Mucosa of descending colon (tissue), 3 donors: ENCODE measurements at regions not wholly inside any gene's neighbourhood (a gene's known extent, or its start where the extent isn't known, plus 50 kb on each side); places are given as distances from the start of the nearest gene placed in this dataset.
A peak's percentile ranks its signal among the peaks of the same experiment; 100 is the strongest.

ENCODE experiments used
- ATAC-seq: fragments of 200-7000 bp; cut with Tn5 transposase; one replicate; pipeline ENCODE4 v1.9.1; 2020; ENCODE audit warnings: mild to moderate bottlenecking, moderate library complexity
- DNase-seq, 3 donors: peaks; one replicate each; pipeline ENCODE4 v3.0.0-alpha.2; 2020
- H3K36me3 ChIP-seq: fragments of 200-600 bp; one replicate; pipeline ENCODE4 v1.8.0; 2021; ENCODE audit warnings: low read depth, mild to moderate bottlenecking
- H3K4me1 ChIP-seq: fragments of 200-600 bp; one replicate; pipeline ENCODE4 v1.8.0; 2021; ENCODE audit warnings: low read depth, mild to moderate bottlenecking
- H3K4me3 ChIP-seq: fragments of 200-600 bp; one replicate; pipeline ENCODE4 v1.8.0; 2021; ENCODE audit warnings: mild to moderate bottlenecking
- H3K9me3 ChIP-seq: fragments of 200-600 bp; one replicate; pipeline ENCODE4 v1.8.0; 2021; ENCODE audit warnings: mild to moderate bottlenecking
- intact Hi-C, 2 donors: fragments of 100-400 bp; cut with DNase I in 1 of 2; cut with micrococcal nuclease in 1 of 2; formaldehyde crosslinking; loops; one replicate each; pipeline versions ENCODE4 v1.11.0 to v1.11.1; 2022; cut with DNase I, micrococcal nuclease
- TF ChIP-seq, protein P1 (sequence below): fragments of 200-600 bp; IDR thresholded peaks from one replicate; pipeline ENCODE4 v1.8.0; 2022; ENCODE audit warnings: antibody characterized with exemption, mild to moderate bottlenecking
- donor health status: DM: no; HTN: no; CAD: no; lungs with moderate emphysema.
- donor health status: DM: no; HTN: no; CAD: no.
- donor health status: DM: no; HTN: yes; CAD: no.

DNA sequence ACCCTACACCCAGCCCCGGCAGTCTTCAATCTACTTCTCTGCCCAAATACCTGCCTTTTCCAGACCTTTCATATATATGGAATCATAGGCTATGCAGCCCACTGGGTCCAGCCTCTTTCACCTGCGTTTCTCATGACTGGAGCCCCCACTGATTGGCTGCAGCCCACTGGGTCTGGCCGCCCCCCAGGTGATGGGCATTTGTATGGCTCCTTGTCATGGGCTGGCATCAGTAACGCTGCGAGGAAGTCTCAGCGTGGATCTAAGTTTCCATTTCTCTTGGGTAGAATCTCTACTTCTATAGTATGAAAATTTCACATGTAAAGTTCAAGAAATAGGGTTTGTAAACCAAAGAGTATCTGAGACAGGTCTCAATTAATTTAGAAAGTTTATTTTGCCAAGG is 281.9 kb downstream of the NDUFA10 start:
- intact Hi-C loops: no loop called here
- H3K4me3 ChIP-seq: no peak overlapping the region
- H3K9me3 ChIP-seq: no peaks in the 10 kb centered on the region
- TF ChIP-seq, protein P1, sequence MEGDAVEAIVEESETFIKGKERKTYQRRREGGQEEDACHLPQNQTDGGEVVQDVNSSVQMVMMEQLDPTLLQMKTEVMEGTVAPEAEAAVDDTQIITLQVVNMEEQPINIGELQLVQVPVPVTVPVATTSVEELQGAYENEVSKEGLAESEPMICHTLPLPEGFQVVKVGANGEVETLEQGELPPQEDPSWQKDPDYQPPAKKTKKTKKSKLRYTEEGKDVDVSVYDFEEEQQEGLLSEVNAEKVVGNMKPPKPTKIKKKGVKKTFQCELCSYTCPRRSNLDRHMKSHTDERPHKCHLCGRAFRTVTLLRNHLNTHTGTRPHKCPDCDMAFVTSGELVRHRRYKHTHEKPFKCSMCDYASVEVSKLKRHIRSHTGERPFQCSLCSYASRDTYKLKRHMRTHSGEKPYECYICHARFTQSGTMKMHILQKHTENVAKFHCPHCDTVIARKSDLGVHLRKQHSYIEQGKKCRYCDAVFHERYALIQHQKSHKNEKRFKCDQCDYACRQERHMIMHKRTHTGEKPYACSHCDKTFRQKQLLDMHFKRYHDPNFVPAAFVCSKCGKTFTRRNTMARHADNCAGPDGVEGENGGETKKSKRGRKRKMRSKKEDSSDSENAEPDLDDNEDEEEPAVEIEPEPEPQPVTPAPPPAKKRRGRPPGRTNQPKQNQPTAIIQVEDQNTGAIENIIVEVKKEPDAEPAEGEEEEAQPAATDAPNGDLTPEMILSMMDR: no peak
- DNase-seq (peak in 1 of 3 donors; percentile 11), ATAC-seq (no peak)
- no peaks in the 10 kb centered on the region for H3K36me3 ChIP-seq
- no peaks in the 10 kb centered on the region for H3K4me1 ChIP-seq

DNA sequence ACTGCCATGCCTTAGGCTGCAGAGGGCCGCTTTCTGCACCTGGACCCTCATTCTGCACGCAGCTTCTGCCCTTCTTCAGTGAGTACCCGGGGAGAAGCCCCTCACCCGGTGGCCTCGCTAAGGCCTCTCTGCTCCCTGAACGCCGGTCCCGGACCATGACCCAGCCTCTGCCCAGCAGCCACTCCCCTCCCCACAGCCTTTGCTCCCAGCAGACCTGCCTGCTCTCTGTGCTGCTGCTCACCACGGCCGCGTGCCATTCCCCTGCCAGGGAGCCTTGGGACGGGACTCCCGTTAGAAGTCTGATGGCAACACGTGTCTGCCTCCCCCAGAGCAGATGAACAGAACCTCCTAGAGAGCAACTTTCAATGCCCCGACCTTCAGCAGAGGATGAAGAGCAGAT is 282.8 kb downstream of the NDUFA10 start:
- no peaks in the 10 kb centered on the region for H3K9me3 ChIP-seq
- no peak for ATAC-seq
- intact Hi-C loops: no loop called here

DNA sequence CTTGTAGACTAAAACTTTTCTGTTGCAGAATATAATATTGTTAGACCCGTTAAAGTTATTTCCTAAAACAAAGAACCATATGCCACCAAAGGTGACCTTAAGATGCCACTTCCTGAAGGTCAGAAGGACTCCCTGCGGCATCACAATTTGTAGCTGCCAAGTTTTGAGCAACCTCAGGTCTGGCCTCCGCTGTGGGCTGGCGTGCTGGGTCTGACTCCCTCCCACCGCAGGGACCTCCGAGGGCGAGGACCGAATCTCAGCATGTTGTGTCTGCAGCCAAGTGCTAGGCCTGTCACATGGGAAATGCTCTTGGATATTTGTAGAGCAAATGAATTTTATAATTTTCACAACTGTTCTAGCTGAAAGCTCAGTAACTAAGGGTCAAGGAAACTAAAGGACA is 285.9 kb downstream of the NDUFA10 start:
- Histone ChIP-seq H3K4me1 (no peaks in the 10 kb centered on the region), H3K9me3 (no peaks in the 10 kb centered on the region), H3K4me3 (no peak overlapping the region), H3K36me3 (no peaks in the 10 kb centered on the region)
- intact Hi-C loops: no loop called here
- TF ChIP-seq, protein P1: no peak
- peak in 1 of 3 donors; percentile 29 for DNase-seq
- no peak for ATAC-seq

More for the DNA sequence above, 282.8 kb downstream of the NDUFA10 start:
- H3K4me3 ChIP-seq: no peak overlapping the region
- DNase-seq: peak in 1 of 3 donors; percentile 32
- no peaks in the 10 kb centered on the region for H3K36me3 ChIP-seq
- H3K4me1 ChIP-seq: no peaks in the 10 kb centered on the region
- TF ChIP-seq, protein P1: no peak

DNA sequence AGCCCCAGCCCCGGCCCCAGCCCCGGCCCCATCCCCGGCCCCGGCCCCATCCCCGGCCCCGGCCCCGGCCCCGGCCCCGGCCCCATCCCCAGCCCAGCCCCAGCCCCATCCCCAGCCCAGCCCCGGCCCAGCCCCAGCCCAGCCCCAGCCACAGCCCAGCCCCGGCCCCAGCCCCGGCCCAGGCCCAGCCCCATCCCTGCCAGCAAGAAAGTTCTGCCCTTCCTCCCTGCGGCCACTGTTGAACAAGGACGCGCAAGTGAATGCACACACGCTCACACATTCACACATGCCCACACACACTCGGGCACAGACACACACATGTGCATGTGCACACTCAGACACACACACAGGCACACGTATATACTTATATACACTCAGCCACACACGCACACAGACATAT is 287.0 kb downstream of the NDUFA10 start:
- DNase-seq: peak in 1 of 3 donors; percentile 26
- intact Hi-C loops: no loop called here
- TF ChIP-seq, protein P1: no peak
- H3K36me3 ChIP-seq: no peaks in the 10 kb centered on the region
- no peak overlapping the region for H3K4me3 ChIP-seq
- no peak for ATAC-seq
- no peaks in the 10 kb centered on the region for H3K9me3 ChIP-seq
- no peaks in the 10 kb centered on the region for H3K4me1 ChIP-seq

DNA sequence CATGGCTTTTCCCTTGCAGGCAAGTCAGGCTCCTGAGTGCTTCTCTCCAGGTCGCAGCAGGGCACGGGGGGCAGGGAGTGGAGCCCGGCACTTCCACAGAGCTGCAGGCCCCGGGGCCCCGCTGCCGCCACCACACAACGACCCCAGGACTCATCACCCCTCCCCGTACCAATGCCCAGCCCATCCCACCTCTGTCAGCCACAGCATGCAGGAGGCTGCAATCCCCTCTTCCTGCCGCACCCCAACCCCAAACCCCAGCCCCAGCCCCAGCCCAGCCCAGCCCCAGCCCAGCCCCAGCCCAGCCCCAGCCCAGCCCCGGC is 288.0 kb downstream of the NDUFA10 start:
- H3K9me3 ChIP-seq: no peaks in the 10 kb centered on the region
- TF ChIP-seq, protein P1: no peak
- H3K4me1 ChIP-seq: no peaks in the 10 kb centered on the region
- DNase-seq (no peak), ATAC-seq (no peak)
- no peak overlapping the region for H3K4me3 ChIP-seq
- intact Hi-C loops: no loop called here
- no peaks in the 10 kb centered on the region for H3K36me3 ChIP-seq

DNA sequence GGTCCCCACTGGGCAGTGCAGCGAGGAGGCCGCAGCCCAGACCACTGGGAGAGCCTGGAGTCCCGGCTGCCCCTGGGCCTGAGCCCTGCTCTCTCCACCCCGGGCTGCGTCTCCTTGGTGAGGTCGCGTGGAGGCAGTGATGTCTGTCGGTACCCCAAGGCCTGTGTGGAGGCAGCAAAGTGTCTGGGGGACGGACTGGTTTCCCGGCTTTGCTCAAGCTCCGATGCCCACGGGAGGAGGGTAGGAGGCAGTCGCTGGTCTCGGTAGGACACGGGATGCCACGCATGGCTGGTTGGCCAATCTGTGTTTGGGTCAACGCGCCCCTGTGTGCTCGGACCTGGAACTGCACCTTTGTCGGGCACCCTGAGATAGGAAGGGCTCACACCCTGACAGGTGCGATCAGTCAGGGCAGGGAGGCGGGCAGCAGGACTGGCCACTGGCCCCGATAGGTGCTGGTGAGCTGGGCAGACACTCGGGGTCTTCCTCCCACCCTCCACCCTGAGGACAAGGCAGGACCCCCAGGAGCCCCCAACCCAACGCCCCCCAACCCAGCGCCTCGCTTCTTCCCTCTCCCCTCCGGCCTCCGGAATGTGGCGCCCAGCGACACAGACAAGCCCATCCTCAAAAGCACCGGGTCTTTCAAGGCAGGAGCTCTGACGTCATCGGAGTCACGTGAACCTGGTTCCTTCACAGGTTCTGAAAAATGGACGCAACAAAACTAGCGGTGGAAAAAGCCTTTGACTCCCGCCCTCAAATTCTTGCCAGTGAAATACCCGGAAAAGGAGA is 288.6 kb downstream of the NDUFA10 start:
- DNase-seq (peak in 1 of 3 donors; percentile 41), ATAC-seq (no peak)
- no peaks in the 10 kb centered on the region for H3K36me3 ChIP-seq
- H3K4me3 ChIP-seq: no peak overlapping the region
- TF ChIP-seq, protein P1: no peak
- H3K4me1 ChIP-seq: no peaks in the 10 kb centered on the region
- no peaks in the 10 kb centered on the region for H3K9me3 ChIP-seq
- intact Hi-C loops: no loop called here
